C1 segment of cervical spinal cord (tissue), 14 donors: ENCODE measurements at regions not wholly inside any gene's neighbourhood (a gene's known extent, or its start where the extent isn't known, plus 50 kb on each side); places are given as distances from the start of the nearest gene placed in this dataset.
A peak's percentile ranks its signal among the peaks of the same experiment; 100 is the strongest.
"Not testable (repeated sequence)": the region's sequence is repeated elsewhere in the genome, so short reads cannot be mapped to it uniquely, and the experiment has no call there.

ENCODE experiments used
- DNase-seq, 14 donors: peaks; one replicate each; lab custom pipeline; 2025; lab: John Stamatoyannopoulos, UW

DNA sequence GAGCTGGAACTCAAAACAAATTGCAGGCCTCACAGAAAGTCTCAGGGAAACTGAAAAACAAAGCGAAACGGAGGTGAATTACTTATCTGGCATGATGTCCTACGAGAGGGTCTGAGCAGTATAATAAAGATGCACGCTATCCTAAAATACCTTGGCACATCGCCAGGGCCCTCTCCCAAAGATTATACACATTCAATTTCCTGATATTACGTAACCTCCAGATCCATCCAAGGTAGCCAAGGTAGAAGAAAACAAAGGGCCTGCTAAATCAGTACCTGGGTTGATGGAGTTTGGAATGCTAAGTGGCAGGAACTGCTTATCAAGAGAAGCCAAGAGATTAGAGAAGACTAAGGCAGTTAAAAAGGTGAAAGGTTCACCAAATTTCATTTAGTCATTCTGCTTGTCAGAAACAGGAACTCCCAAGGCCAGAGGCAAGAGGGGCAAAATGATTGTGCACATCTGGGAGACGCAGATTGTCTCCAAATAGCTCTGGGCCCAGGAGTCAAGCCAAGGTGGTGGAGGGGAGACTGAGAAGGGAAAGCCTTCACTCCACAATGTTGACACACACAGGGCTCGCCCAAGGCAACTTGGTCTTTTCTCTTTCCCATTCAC, 236.8 kb upstream of the ATP5MC3 start:
- DNase-seq: no peak

DNA sequence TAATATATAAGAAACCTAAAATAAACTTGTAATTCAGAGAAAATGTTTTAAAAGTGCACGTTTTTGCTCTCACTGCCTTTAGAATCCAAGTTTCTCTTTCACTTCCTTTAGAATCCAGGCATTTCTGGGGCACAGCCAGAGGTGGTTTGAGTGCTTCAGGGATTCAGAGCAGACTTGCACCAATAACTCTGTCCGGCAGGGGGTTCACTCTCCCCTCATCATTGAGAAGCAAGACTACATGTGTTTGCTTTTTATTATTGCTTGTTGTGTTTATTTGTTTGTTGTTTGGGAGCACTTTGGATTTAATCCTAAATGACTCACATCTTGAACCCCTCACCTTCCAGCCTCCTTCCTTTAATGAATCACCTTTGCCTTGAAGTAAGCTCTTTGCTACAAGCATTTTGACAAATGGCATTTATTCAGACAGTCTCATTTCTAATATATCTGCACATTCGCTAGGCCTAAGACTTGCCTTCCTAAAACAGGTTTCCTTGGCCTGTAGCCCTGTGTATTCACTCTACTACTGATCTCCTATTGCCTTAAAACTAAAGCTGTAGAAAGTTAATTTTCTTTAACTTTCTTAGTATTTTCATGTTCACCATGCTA, 233.5 kb upstream of the ATP5MC3 start:
- peak in 1 of 14 donors; percentile 6 for DNase-seq

DNA sequence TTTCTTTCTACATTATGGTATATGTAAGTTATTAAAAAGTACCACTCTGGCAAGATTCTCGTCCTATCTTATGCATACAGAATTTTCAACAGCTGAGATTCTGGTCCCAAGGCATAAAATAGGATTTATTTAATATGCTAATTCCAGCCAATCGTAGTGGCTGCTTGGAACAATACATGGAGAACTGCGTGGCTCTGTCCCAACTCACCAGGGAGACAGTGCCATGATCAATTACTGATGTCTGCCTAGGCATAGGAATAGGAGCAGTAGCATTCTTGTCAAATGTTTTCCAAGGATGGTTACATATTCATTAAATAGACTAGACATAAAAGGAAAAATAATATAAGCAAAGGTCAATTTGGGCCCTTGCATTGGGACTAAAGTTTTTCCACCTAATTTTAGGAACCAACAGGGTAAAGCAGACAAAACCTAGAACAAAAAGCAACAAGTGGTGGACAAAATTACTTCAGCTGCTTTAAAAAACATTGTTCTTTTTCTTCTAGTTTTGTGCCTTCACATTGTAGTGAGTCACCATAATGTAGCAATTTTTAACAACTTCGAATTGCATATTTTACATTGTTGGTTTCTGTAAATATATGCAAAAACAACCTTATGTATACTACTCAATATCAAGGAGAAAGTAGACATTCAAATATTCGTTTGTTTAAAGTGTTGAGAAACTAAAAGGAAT, 232.8 kb upstream of the ATP5MC3 start:
- DNase-seq: no peak

DNA sequence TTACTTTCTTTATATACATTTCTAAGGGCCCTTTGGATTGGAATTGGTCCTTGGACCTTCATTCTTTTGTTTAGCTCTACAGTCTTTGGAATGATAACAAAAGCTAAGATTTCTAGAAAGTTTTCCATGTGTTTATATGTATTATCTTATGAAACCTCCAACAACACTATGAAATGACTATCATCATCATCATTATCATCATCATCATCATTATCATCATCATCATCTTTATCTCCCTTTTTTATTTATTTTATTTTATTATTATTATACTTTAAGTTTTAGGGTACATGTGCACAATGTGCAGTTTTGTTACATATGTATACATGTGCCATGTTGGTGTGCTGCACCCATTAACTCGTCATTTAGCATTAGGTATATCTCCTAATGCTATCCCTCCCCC, 229.4 kb upstream of the ATP5MC3 start:
- not testable (repeated sequence) for DNase-seq

DNA sequence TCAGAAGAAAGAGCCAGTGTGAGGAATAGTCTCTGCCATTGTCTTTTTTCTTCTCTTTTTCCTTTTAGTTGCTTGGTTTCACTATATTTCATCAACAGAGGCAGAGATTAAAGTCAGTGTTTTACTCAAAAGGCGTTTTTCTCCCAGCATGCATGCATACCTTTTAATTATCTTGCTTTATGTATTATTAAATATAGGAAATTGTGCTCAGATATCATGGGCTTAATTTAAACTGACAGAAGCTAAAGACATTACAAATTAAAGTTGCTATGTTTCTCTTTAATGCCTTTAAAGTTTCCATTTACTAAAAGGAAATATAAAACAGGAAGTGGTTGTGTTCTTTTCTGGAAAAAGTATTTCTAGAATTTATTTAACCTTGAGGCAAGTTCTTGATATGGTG, 223.3 kb upstream of the ATP5MC3 start:
- DNase-seq: no peak

DNA sequence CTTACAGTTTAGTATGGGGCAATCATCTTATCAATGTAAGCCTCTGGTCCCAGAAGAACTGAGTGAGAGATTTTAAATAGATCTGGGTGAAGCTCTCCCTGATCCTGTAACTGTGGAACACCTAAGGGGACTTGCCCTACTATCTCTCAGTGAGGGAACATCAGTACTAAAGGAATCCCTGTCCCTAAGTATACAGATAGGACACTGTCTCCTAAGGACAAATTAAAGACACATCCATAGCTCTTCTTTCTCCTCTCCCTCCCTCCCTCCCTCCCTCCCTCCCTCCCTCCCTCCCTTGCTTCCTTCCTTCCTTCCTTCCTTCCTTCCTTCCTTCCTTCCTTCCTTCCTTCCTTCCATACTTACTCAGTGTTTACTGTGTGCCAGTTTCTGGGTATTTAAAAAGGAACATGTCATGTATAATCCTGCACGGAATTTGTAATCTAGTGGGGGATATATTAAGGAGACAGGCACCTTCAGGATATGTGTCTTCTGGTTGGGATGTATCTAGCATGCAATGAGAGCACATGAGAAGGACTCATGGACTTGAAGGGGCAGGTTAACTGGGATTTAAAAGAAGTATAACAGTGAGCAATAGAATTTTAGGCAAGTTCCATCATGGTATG, 222.2 kb upstream of the ATP5MC3 start:
- no peak for DNase-seq

DNA sequence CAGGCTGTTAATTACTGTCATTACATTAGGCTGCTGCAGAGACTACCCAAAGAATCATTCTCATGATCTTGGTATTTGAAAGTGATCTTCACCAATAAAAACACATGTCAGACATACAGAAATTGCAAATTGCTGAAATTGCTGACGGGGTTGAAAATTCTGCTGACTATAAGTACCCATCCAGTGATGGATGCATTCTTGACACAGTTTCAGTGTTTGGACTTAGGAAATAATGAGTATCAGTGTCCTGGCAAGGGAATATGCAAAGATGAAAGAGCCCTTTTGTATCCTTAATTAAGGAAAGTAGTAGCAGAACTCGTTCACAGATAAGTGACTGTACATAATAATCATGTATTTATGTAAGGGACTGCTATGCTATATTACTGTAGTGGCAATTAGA, 221.1 kb upstream of the ATP5MC3 start:
- no peak for DNase-seq

DNA sequence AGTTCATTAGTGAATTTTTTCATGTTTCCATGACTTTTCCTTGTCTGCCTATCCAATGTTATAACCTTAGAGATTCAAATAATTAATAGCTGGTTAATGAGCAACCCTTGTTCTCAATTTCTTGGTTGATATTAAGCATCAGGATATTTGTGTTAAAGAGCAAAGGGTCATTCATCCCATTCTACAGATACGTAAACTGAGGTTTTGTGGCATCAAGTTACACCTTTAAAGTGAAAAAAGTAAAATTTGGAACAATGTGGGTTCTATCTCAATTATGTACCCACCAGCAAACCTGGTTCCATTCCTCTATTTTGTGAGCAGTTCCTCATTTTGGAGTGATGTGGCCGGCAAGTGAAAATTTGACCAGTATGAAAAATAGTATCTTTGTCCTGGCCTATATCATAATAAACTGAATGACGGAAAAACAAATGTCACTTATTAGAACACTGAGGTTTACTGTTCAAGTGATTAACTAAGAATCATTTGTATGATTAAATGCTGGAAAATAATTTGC, 220.5 kb upstream of the ATP5MC3 start:
- no peak for DNase-seq

DNA sequence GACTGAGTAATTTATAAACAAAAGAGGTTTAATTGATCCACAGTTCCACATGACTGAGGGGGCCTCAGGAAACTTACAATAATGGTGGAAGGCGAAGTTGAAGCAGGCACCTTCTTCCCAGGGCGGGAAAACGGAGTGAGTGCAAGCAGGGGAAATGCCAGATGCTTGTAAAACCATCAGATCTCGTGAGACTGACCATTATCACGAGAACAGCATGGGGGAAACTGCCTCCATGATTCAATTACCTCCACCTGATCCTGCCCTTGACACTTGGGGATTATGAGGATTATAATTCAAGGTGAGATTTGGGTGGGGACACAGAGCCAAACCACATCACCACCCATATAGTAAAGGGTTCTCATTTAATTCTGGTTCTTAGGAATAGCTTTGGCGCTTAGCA, 219.5 kb upstream of the ATP5MC3 start:
- DNase-seq: no peak

DNA sequence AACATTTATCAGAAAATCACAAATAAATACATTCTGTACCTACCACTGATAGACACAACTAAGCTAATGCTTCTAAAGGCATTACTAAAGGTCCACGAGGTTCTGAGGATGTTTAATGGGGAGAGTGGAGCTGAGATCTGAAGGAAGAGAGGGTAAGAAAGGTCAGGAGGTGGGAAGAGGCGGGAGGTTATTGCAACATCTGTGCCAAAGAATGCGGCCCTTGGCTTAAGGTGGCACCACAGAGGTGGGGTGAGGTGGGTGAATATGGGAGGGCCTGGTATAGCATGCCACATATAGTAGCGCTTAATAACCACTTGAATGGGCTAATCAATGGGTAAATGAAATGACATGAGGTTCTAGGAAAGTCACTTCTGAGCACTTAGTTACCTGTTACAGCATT, 217.8 kb upstream of the ATP5MC3 start:
- no peak for DNase-seq

DNA sequence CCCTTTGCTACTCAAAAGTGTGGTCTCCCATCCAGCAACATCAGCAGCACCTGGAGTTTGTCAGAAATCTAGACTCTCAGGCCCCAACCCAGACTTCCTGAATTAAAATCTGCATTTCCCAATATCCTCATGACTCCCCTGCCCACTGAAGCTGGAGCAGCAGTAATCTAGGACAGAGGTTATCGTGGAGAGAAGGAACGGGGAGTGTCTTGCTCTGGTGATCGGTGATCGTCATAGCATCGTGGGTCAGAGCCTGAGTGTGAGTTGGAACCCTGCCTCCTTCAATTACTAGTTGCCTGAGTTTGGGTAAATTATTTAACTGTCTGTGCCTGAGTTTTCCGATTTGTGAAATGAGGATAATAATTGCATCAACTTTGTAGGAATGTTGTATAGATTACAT, 217.3 kb upstream of the ATP5MC3 start:
- no peak for DNase-seq

DNA sequence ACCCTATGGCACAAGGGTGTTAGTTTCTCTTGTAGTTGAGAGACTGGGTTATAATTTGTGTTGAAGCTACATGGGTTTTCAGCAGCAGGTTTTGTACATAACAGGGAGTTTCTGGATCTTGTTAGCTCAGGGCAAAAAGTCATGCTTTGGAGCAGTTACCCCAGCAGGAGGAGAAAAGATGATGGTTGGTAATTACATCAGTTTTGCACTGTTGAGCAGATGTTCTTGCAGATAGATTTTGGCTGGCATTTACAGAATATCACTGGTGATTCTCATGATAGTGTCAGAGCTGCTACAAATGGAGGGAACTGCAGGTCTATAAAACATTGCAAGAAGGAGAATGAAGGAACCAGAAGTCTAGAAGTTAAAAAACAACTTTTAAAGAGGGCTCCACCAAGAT, 215.2 kb upstream of the ATP5MC3 start:
- no peak for DNase-seq

DNA sequence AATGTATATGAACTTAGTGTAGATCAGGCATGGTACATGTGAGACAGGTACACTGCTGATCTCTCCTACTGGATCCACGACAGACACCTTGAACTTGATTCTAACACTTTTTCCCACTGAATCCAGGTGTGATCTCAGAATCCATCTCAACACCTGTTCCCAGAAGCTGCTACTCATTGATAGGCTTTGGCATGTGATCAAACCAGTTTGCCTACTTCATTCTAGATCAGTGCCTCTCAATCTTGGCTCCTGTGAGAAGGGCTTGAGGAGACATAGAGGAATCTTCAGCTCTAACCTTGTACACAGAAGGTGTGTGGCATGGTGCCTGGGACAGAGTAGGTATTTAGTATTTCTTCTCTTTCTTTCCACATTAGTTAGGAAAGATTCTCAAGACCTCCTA, 212.3 kb upstream of the ATP5MC3 start:
- DNase-seq: no peak

DNA sequence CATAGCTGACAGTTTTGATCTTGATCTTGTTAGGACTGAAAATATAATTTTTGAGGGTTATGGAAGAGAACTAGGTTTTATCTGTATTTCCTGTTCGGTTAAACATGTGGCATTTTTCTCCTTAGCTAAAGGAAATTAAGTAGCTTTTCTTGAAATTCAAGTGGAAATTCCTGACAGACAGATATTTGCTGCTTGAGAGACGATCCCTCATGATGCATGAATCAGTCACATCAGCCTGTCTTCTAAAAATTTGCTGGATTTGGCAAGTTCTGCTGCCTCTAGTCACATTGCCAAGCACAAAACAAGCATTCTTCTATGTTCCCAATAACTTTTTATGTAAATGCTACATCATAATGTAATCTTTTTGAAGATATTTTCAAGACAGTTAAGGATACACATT, 201.8 kb upstream of the ATP5MC3 start:
- no peak for DNase-seq

DNA sequence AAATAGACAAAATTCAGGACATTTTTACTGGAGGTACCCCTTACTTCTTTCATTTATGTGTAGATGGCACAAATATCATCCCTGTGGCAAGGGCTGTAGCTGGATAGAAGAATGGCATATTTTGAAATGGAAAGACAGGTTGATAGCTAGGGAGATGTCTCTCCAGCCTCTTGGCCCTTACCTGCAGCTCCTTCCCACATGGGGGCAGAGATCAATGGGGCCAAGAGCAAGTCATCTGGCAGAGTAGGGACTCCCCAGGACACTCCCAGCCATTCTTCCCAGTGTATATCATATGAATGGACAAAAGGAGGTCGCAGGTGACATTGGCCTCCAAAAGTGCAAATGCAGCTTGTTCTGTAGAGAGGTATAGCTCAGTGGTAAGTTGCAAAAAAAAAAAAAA, 192.2 kb upstream of the ATP5MC3 start:
- no peak for DNase-seq

DNA sequence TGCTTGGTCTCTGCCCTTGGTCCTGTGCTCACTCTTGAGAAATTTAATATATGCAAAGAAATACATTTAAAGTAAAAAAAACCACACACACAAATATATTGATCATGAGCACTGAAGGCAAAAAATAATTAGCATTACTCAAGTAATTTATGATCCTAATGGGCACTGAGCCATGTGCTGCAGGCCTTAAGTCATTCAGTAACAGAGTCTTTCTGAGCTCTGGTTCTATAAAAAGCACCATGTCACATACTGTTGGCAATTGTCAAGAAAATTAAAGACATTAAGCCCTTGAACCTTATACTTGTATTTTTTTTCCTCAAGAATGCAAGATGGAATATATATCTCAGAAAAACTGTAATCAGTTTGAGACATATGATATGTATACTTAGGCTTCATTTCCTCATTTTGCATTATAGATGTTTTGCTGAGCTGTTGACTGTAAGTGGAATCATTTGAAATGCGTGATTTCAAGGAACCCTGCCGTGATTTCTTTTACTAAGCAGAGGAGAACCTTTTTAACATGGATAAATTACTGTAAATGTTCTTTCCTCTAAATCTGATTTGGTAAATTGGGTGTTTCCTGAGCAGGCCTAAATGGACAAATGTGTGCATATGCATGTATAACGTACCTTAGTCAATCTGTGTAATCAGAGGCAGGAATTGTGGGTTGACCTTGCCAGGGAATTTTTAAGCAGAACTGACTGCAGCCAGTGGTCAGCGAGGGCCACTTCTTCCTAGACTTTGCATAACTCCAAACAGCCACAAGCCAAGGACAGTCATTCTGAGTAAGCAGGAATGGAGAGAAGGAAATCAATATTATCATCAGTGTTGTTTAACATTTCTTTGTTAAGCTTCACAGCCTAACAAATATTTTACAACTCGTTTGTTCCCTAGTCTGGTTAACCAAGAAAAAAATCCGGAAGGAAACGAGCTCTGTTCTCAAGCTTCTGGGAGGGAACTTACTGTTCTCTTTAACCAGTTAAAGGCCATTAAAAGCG, 191.5 kb upstream of the ATP5MC3 start:
- DNase-seq: no peak

DNA sequence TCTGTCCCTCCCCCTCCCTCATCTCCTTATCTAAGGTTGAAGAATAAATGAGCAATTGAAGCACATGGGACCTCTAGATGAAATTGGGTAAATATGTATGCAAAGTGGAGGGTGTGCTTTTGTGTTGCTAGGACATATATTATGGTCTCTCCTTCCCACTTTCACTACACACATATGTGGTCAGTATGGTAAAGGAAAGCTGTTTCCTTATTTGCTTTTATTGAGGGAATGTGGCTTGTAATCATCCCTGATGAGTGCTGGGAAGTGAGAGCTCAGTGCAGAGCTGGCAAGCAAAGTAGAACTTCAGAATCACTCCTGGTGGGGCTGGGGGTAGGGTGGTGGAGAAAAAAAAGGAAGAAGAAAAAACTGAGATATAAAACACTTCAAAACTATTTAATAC, 189.9 kb upstream of the ATP5MC3 start:
- DNase-seq: no peak

DNA sequence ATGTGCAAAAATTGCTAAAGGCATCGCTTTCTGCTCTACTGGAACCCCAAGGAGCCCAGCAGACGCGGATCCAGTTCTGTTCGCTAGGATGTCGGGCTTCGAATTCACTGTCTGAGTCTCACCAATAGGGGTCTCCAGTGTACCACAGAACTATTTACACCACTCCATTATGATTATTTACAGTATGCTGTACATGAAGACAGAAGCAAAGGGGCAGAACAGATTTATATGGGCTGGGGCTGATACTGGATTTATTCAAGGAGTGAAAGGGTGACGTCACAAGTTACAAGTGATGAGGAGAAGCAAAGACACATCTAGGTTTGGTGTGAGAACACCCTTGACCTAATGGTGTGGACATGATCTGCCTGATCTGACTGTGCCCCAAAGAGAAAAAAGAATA, 185.3 kb upstream of the ATP5MC3 start:
- DNase-seq: peak in 1 of 14 donors; percentile 1

DNA sequence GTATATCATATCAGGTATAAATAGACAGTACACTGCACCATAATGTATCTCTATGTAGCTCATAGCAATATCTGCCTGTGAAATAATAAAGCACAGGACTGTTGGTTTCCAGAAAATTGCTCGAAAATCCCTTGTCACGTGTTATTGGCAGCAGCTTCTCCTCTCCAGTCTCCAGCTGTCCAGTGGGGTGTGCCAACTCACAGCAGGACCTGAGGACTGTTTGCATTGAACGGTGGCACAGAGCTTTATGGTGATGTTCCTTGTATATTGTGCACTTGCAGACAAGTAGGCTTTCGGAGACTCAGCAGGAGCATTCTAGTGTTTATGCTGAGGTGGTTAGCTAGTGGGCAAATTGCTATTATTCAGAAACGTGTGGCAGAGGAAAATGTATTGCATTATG, 182.2 kb upstream of the ATP5MC3 start:
- no peak for DNase-seq

DNA sequence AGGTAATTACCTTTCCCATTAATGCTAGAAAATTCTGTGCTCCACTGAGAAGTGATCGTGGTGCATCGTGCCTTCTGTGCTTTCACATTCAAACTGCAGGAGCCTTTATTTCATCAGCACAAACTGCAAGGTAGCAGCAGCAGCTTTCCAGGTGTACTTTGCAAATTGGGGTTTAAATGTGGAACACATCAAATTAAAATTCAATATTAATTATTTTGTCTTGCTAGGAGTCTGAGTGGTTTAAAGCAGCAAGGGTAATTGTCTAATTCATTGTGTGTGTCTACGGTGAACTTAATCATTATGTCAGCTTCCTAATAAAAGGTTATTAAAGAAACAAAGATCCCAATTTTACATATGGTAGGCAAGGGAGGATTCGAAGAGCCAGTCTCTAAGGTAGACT, 180.8 kb upstream of the ATP5MC3 start:
- DNase-seq: no peak

DNA sequence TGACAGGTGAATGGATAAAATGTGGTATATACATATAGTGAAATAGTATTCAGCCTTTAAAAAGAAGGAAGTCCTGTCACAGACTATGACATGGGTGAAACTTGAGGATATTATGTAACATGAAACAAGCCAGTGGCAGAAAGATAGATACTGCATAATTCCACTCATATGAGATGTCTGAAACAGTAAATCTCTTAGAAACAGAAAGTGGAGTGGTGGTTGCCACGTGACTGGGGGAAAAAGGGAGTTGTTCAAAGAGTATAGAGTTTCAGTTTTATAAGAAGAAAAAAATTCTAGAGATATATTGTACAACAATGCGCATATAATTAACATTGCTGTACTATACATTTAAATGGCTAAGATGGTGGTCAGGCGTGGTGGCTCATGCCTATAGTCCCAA, 178.2 kb upstream of the ATP5MC3 start:
- DNase-seq: no peak
